T-cell (primary cell): ENCODE measurements at regions not wholly inside any gene's neighbourhood (a gene's known extent, or its start where the extent isn't known, plus 50 kb on each side); places are given as distances from the start of the nearest gene placed in this dataset.

Experiments
- ATAC-seq, 4 experiments: fragments of 200-7000 bp in 3 of 4; fragments of 150-1000 bp in 1 of 4; cut with Tn5 transposase; replicated peaks in 1 of 4; 1 replicate in 3 of 4; 2 replicates in 1 of 4; pipeline ENCODE4 v1.10.0; 2021; ENCODE audit warnings: moderate library complexity in 3 of 4, mild to moderate bottlenecking in 2 of 4, moderate number of reproducible peaks in 1 of 4
- CTCF ChIA-PET, 2 donors: fragments of 300-600 bp; sonication (Branson Sonifier 250); formaldehyde crosslinking; loops; one replicate each; lab custom pipeline; 2022; ENCODE audit warnings: antibody characterized with exemption in 2 of 2; lab: Charles Lee
- POLR2A ChIA-PET, 2 donors: fragments of 300-600 bp; sonication (Branson Sonifier 250); formaldehyde crosslinking; loops; one replicate each; lab custom pipeline; 2022; ENCODE audit warnings: antibody characterized with exemption in 2 of 2; lab: Charles Lee
- DNase-seq, 35 experiments: peaks; one replicate each; pipeline versions ENCODE4 v3.0.0 to v3.0.0-alpha.2; 2013 to 2023
- H3K27ac ChIP-seq: one replicate; pipeline ENCODE4 v1.5.1; 2013; ENCODE audit warnings: low read length
- H3K27me3 ChIP-seq, 2 experiments: replicated peaks in 1 of 2; 1 replicate in 1 of 2; 2 replicates in 1 of 2; pipeline versions ENCODE4 v1.6.1 to v1.7.0; 2013; ENCODE audit warnings: low read length in 1 of 2, mixed read lengths in 1 of 2; ENCODE audit not compliant: control insufficient read depth in 2 of 2, insufficient read depth in 2 of 2; ENCODE audit errors: extremely low read depth in 1 of 2
- H3K36me3 ChIP-seq, 2 donors: 1 replicate in 1 of 2; 2 replicates in 1 of 2; pipeline versions ENCODE4 v1.6.1 to v1.7.0; 2013; ENCODE audit warnings: low read length in 1 of 2; ENCODE audit not compliant: control insufficient read depth in 2 of 2, insufficient read depth in 1 of 2; ENCODE audit errors: extremely low read depth in 1 of 2
- H3K4me1 ChIP-seq, 2 experiments: 1 replicate in 1 of 2; 2 replicates in 1 of 2; pipeline versions ENCODE4 v1.6.1 to v1.7.0; 2013; ENCODE audit warnings: low read length in 2 of 2, mixed read lengths in 1 of 2; ENCODE audit not compliant: insufficient read depth in 2 of 2, control insufficient read depth in 1 of 2; ENCODE audit errors: extremely low read depth in 1 of 2
- H3K4me3 ChIP-seq, 2 donors: 1 replicate in 1 of 2; 2 replicates in 1 of 2; pipeline versions ENCODE4 v1.5.1 to v1.7.0; 2013; ENCODE audit warnings: mild to moderate bottlenecking in 2 of 2, low read length in 1 of 2, moderate library complexity in 1 of 2; ENCODE audit not compliant: control insufficient read depth in 1 of 2; ENCODE audit errors: extremely low read depth in 1 of 2
- H3K9me3 ChIP-seq: 2 replicates; pipeline ENCODE4 v1.7.0; 2013
- H3K27ac Mint-ChIP-seq, 2 donors: one replicate each; pipeline ENCODE4 v1.8.0; 2020 to 2021; ENCODE audit warnings: mild to moderate bottlenecking in 2 of 2, mixed read lengths in 2 of 2
- H3K27me3 Mint-ChIP-seq, 2 donors: one replicate each; pipeline ENCODE4 v1.8.0; 2021 to 2022; ENCODE audit warnings: mixed read lengths in 2 of 2
- H3K36me3 Mint-ChIP-seq: one replicate; pipeline ENCODE4 v1.8.0; 2021; ENCODE audit warnings: mixed read lengths
- H3K4me1 Mint-ChIP-seq, 3 donors: one replicate each; pipeline ENCODE4 v1.8.0; 2020 to 2022; ENCODE audit warnings: mixed read lengths in 3 of 3, mild to moderate bottlenecking in 1 of 3
- H3K4me3 Mint-ChIP-seq, 3 donors: one replicate each; pipeline ENCODE4 v1.8.0; 2020 to 2022; ENCODE audit warnings: mild to moderate bottlenecking in 3 of 3, mixed read lengths in 3 of 3, moderate library complexity in 3 of 3
- H3K9me3 Mint-ChIP-seq, 3 donors: one replicate each; pipeline ENCODE4 v1.8.0; 2020 to 2022; ENCODE audit warnings: mixed read lengths in 3 of 3
- WGBS: methylation state at CpG from one replicate; pipeline ENCODE4 v1.1.5; 2013; ENCODE audit warnings: missing lambda C conversion rate; ENCODE audit not compliant: insufficient coverage; 5-methylcytosine and 5-hydroxymethylcytosine counted together

GRCh38 chr15:37517191-37517895 lies 417.0 kb upstream of the MEIS2 start:
- Histone ChIP-seq H3K4me3 (no peak overlapping the region), H3K4me1 (no peaks in the 10 kb centered on the region), H3K9me3 (no peaks in the 10 kb centered on the region), H3K36me3 (no peaks in the 10 kb centered on the region), H3K27ac (no peak overlapping the region), H3K27me3 (no peaks in the 10 kb centered on the region)
- Mint-ChIP-seq H3K9me3 (peaks cover 4 to 21% (median 10%) of the 10 kb centered on the region in 3 donors), H3K27ac (no peak overlapping the region), H3K27me3 (no peaks in the 10 kb centered on the region), H3K36me3 (no peaks in the 10 kb centered on the region), H3K4me1 (no peaks in the 10 kb centered on the region), H3K4me3 (no peak overlapping the region)
- WGBS, result no CpG with 5 or more reads among the region's 6 CpGs
- no peak for DNase-seq
- POLR2A ChIA-PET, result no interaction called here
- CTCF ChIA-PET, result interaction anchor here in 1 of 2 donors (0.9 kb wide), 1 partner anchor 10 kb away, joined by 3 read pairs; no protein-coding TSS in a partner anchor
- no peak for ATAC-seq

DNA sequence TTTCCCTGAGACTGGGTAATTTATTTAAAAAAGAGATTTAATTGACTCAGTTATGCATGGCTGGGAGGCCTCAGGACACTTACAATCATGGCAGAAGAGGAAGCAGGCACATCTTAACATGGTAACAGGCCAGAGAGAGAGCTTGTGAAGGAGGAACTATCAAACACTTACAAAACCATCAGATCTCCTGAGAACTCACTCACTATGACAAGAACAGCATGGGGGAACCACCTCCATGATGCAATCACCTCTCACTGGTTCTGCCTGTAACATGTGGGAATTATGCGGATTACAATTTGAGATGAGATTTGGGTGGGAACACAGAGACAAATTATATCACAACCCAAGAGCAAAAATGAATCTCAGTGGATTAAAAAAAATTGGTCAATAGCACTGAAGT lies 416.0 kb upstream of the TMCO5A start:
- DNase-seq, result no peak
- Histone ChIP-seq H3K36me3 (no peaks in the 10 kb centered on the region), H3K27ac (no peak overlapping the region), H3K4me3 (no peak overlapping the region), H3K4me1 (no peaks in the 10 kb centered on the region), H3K27me3 (no peaks in the 10 kb centered on the region), H3K9me3 (no peaks in the 10 kb centered on the region)
- ChIA-PET POLR2A (no interaction called here), CTCF (no interaction called here)
- no peaks in the 10 kb centered on the region for H3K36me3 Mint-ChIP-seq
- H3K27ac Mint-ChIP-seq, result no peak overlapping the region
- no peak overlapping the region for H3K4me3 Mint-ChIP-seq
- no peaks in the 10 kb centered on the region for H3K27me3 Mint-ChIP-seq
- H3K4me1 Mint-ChIP-seq, result no peaks in the 10 kb centered on the region
- ATAC-seq, result no peak
- peaks cover 7 to 19% (median 7%) of the 10 kb centered on the region in 3 donors for H3K9me3 Mint-ChIP-seq
- no CpG with 5 or more reads among the region's 1 CpG for WGBS

DNA sequence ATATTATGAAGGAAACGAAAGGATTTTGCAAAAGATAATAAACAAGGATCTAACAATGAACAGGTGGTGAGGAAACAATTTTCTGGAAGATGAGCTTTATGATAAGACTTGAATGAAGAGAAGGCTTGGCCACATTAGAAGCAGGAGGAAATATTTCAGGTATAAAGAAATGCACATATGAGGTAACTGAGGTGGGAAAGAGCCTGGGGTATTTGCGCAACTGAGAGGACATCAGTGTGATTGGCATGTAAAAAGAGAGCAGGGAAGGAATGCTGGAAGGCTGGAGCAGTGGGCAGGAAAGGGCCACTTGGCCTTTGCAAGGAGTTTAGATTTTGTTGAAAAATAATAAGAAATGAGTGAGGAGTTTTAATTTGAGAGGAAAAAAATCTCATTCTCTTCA lies 414.4 kb upstream of the TMCO5A start:
- Mint-ChIP-seq H3K9me3 (peaks cover 12 to 26% (median 14%) of the 10 kb centered on the region in 3 donors), H3K4me3 (no peak overlapping the region), H3K4me1 (no peaks in the 10 kb centered on the region), H3K36me3 (no peaks in the 10 kb centered on the region), H3K27ac (no peak overlapping the region), H3K27me3 (peaks cover 0 to 1% of the 10 kb centered on the region in 2 donors)
- Histone ChIP-seq H3K27me3 (no peaks in the 10 kb centered on the region), H3K27ac (no peak overlapping the region), H3K9me3 (no peaks in the 10 kb centered on the region), H3K4me1 (no peaks in the 10 kb centered on the region), H3K36me3 (no peaks in the 10 kb centered on the region), H3K4me3 (no peak overlapping the region)
- CTCF ChIA-PET, result no interaction called here
- 100% methylated on average over 1 of the region's 2 CpGs for WGBS
- no peak for DNase-seq
- ATAC-seq, result no peak
- POLR2A ChIA-PET, result interaction anchor here in 1 of 2 donors (0.6 kb wide), 1 partner anchor 34 kb away, joined by 3 read pairs; no protein-coding TSS in a partner anchor

DNA sequence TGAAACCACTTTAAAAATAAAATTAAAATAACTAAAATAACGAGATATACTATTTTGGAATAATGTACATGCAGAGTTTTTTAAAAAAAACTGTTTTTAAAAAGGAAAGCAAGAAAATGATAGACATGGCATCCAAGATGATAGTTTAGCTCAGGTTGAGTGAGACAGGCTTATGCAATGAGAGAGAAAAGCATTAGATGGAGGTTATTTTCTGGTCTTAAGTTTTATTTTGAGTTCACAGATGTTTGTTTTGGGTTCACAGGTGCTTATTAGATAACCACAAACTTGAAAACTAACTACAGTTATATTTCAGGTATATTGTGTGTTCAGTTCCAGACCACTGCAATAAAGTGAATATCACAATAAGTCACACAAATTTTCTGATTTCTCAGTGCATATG lies 413.6 kb upstream of the TMCO5A start:
- DNase-seq, result no peak
- ChIA-PET CTCF (no interaction called here), POLR2A (interaction anchor here in 1 of 2 donors (0.6 kb wide), 1 partner anchor 35 kb away, joined by 3 read pairs; no protein-coding TSS in a partner anchor)
- Mint-ChIP-seq H3K27ac (no peak overlapping the region), H3K9me3 (peaks cover 14 to 29% (median 14%) of the 10 kb centered on the region in 3 donors), H3K4me3 (no peak overlapping the region), H3K36me3 (no peaks in the 10 kb centered on the region), H3K27me3 (peaks cover 0 to 4% of the 10 kb centered on the region in 2 donors), H3K4me1 (no peaks in the 10 kb centered on the region)
- H3K9me3 ChIP-seq, result no peaks in the 10 kb centered on the region
- WGBS, result no CpG with 5 or more reads among the region's 1 CpG
- no peaks in the 10 kb centered on the region for H3K36me3 ChIP-seq
- no peak for ATAC-seq
- no peak overlapping the region for H3K27ac ChIP-seq
- H3K4me1 ChIP-seq, result no peaks in the 10 kb centered on the region
- H3K4me3 ChIP-seq, result no peak overlapping the region
- H3K27me3 ChIP-seq, result no peaks in the 10 kb centered on the region

- H3K27me3 Mint-ChIP-seq, result peaks cover 0 to 4% of the 10 kb centered on the region in 2 donors
- Histone ChIP-seq H3K9me3 (no peaks in the 10 kb centered on the region), H3K27ac (no peak overlapping the region), H3K27me3 (no peaks in the 10 kb centered on the region), H3K4me1 (no peaks in the 10 kb centered on the region), H3K4me3 (no peak overlapping the region), H3K36me3 (no peaks in the 10 kb centered on the region)
- no peaks in the 10 kb centered on the region for H3K4me1 Mint-ChIP-seq
- peaks cover 14 to 25% (median 14%) of the 10 kb centered on the region in 3 donors for H3K9me3 Mint-ChIP-seq
- H3K4me3 Mint-ChIP-seq, result no peak overlapping the region
- ATAC-seq (no peak), DNase-seq (no peak)
- ChIA-PET POLR2A (no interaction called here), CTCF (no interaction called here)
- H3K27ac Mint-ChIP-seq, result no peak overlapping the region
- H3K36me3 Mint-ChIP-seq, result no peaks in the 10 kb centered on the region
Measured at GRCh38 chr15:37524601-37525000, 409.8 kb upstream of the TMCO5A start.

GRCh38 chr15:37528432-37528831 lies 406.0 kb upstream of the TMCO5A start:
- CTCF ChIA-PET, result no interaction called here
- no peaks in the 10 kb centered on the region for H3K4me1 Mint-ChIP-seq
- Histone ChIP-seq H3K4me3 (no peak overlapping the region), H3K36me3 (no peaks in the 10 kb centered on the region), H3K27ac (no peak overlapping the region), H3K27me3 (no peaks in the 10 kb centered on the region), H3K9me3 (peaks cover 5% of the 10 kb centered on the region), H3K4me1 (no peaks in the 10 kb centered on the region)
- peaks cover 7 to 19% (median 11%) of the 10 kb centered on the region in 3 donors for H3K9me3 Mint-ChIP-seq
- peaks cover 0 to 4% of the 10 kb centered on the region in 2 donors for H3K27me3 Mint-ChIP-seq
- DNase-seq (no peak), ATAC-seq (no peak)
- POLR2A ChIA-PET, result no interaction called here
- H3K36me3 Mint-ChIP-seq, result no peaks in the 10 kb centered on the region
- H3K27ac Mint-ChIP-seq, result no peak overlapping the region
- H3K4me3 Mint-ChIP-seq, result no peak overlapping the region
- no CpG with 5 or more reads among the region's 2 CpGs for WGBS
